HG03469 (cell line): ENCODE measurements at regions not wholly inside any gene's neighbourhood (a gene's known extent, or its start where the extent isn't known, plus 50 kb on each side); places are given as distances from the start of the nearest gene placed in this dataset.
A peak's percentile ranks its signal among the peaks of the same experiment; 100 is the strongest.

Experiments
- ATAC-seq: cut with Tn5 transposase; IDR thresholded peaks from one replicate; pipeline ENCODE4 v1.9.1; 2021; ENCODE audit warnings: mild to moderate bottlenecking, moderate library complexity, moderate number of reproducible peaks; ENCODE audit not compliant: unreplicated experiment

DNA sequence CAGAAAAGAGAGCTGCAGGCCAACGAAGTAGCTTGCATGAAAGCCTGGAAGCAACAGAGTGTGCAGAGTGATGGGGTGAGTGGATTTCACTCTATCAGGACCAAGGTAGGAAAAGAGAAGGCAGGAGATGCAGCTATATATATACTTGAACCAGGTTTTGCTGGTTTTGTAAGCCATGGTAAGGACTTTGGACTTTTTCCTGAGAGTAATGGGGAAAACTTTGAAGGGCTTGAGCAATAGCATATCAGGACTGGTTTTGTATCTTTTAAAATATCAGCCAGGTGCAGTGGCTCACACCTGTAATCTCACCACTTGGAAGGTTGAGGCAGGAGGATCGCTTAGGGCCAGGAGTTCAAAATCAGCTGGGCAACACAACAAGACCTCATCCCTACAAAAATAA lies 120.6 kb upstream of the NRP1 start:
- ATAC-seq, result no peak

DNA sequence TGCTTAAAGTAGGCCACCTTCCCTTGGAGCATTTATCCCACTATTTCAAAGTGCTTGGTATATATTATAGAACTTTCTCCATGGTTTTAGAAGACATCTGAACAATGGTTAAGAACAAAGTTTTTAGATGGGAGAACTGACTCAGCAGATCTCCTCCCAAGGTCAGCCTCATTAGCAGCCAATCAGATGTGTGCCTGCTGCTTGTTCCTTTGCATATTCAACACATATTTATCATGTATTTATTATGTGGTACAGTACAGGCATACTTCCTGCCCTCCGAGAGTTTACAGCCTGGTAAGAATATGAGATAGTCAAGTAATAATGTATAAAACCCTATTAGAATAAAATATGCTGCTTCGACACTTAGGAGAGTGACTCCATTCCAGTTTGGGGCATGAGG lies 120.1 kb upstream of the NRP1 start:
- ATAC-seq, result no peak

DNA sequence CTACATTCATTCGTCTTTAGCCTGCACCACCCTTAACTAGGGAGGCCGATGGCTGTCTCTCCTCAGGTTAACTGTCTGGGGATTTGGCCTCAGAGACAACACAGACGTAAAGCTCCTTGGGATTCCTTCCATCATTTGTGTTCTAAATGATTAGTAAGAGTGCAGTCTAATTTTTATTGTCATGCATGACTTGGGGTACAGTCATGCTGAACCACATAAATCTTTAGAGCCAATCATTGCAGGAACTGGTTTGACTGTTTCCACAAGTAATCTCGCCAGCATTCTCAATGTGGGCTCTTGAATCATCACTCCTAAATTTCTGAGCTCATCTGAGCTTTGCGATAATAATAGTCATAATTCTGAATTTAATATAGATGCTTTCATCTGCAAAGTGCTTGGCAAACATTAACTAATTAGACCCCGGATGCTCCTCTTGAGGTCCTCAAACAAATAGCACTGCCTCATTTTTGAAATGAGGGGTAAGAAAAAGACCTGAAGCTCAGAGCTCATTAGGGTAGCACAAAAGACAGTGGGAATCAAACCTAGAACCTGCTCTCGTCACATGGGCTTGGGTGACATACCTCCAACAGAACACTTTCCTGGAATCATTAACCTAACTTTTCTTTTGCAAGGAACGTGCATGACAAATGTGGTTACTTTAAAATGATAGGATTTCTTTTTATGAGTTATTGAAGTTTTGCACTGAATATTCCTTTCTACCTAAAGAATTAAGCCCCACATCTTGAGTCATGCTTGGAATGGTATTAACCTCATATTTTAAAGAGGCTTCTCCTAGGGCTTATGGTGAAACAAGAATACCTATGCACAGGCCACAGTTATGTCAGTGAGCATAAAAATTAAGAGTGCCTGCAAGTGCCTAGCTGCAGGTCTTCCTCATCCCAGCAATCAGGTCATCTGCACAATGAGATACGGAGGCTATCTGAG lies 118.9 kb upstream of the NRP1 start:
- no peak for ATAC-seq

DNA sequence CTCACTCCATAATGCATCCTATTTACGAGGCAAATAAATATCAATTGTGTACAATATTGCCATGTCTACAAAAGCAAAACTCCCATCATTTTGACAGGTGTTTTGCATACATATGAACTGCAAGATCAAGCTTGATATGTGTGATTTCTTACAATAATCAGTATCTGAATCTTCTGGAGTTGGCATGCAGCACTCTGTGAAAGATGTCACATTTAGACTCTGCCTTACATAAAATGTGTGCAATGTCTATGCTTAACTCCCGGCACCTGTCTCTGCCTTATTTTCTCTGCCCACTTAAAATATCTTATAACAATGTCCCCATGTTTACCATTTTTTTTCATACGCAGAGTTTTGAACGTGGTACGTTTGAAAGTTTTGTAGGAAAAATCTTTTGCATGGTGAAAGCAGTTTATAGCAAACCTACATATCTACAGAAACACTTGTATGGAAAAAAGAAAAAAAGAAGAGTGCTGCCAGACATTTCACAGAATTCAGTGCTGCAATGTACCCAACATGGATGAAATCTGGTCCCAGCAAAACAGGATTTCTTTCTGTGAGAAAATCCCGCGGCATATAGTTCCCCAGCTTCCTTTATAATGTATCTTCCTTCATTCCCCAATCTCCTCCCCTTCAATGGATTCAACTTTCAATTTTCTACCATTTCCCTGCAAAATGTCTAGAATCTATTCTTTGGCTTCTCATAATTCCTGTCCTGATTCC lies 114.1 kb upstream of the NRP1 start:
- ATAC-seq, result no peak

DNA sequence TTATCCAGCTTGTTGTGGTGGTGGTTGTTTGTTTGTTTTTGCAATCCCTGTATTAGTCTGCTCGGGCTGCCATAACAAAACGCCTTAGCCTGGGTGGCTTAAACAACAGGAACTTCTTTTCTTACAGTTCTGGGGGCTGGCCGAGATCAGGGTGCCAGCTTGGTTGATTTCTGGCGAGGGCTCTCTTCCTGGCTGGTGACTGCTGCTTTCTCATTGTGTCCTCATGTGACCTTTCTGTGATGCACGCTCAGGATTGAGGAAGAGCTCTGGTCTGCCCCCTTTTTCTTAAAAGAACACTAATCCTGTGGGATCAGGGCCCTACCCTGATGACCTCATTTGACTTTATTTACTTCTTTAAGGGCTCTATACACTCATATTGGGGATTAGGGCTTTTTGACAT lies 107.1 kb upstream of the NRP1 start:
- no peak for ATAC-seq

DNA sequence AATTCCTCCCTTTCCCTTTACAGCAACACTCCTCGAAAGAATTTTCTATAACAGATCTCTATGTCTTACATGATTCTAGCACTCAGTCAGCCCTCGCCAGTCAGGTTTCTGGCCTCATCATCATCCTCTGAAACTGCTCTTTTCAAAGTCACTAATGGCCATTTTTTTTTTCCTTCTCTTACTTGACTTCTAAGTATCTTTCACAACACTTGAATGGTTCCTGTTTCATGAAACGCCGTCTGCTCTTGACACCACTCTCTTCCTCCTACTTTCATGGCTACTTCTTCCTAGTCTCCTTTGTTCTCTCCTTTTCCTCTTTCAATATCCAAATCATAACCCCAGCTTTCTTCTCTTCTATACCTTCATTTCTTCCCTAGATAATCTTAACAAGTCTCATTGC lies 100.5 kb upstream of the NRP1 start:
- ATAC-seq, result no peak

DNA sequence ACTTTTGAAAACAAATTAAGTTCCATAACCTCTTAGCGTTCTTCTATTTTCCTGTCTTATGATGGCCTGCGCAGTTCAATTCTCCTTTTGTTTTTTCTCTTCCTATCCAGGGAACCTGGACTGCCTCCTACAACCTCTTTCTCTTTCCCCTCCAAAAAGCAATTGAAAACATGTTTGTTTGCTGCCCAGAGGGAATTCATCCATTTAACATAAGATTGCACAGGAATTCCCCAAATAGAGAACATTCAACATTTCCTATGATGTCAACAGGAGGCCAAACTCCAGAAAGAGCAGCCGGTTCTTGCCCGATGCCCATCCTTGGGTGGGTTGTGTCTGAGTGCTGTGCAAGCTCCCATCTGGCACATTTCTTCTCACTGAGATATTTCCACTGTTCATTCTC lies 94.2 kb upstream of the NRP1 start:
- ATAC-seq, result no peak

DNA sequence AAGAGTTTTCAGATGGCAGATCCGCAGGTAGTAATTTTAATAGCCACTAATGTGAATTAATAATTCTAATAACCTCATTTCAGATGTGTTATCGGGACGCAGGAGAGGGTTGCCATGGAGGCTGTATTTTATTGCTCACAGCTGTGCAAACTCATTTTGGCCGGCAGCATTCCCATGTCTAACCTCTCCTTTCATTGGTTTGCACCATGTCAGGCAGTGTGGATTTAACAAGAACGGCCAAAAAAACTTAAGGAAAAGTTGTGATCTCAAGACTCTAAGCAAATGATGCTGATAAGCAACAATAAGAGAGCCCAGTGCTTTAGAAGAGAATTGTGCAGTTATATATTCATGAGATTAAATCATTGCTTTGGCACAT lies 88.7 kb upstream of the NRP1 start:
- no peak for ATAC-seq

DNA sequence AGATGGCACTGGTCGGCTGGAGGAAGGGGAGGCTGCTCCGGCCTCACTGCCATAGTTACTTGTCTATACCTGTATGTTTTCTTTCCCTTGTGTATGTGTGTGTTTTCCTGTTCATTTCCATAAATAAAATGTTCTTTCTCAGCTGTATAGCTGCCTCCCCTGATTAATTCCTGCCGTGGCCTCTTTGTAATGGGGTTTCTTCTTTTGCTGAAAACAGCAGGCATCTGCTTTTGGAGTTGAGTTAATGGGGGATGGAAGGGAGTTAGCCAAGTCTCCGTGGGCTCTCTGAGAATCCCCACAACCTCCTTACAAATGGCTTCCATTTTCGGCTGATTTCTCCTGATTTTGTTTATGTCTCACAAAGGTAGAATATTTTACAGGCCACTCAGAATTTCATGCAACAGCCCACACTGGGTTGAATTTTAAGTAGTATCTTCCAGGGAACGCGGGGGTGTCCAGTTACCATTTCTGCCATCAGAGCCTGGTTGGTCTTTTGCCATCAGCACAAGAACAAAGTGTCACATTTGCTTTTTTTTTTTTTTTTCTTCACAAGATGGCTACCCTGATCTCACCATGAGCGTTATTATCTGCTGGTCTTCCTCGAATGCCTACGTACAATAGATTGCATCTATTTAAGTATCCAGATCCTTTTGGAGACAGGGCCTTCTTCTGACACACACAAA lies 88.1 kb upstream of the NRP1 start:
- ATAC-seq, result no peak

DNA sequence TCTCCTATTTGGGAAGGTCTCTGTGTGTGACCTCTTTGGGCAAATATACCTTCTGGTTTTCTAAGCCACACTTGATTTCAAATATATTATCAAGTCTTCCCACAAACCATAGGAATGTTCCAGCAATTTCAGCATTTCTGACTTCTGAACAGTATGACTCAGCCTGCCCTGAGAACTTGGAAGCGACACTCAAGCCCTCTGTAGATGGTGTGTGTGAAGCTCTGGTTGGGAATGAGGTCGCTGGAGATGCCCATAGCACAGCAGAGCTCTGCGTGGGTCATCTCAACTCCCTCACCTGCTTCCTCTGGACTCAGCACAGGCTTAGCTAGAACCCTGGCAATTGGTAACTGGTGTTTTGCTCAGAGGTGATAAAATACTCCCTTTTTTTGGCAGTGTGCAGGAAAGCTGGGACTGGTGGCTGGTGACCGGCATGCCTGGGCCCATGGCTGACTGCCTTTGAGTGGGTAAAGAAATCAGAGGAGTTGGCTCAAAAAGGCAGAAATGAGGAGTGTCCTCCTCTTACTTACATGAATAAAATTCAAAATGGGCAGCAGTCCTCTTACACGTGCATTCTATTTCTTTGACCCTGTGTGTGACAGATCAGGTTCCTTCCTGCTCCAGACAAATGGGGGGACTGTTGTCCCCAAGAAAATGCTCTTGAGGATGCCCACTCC lies 87.5 kb upstream of the NRP1 start:
- no peak for ATAC-seq

DNA sequence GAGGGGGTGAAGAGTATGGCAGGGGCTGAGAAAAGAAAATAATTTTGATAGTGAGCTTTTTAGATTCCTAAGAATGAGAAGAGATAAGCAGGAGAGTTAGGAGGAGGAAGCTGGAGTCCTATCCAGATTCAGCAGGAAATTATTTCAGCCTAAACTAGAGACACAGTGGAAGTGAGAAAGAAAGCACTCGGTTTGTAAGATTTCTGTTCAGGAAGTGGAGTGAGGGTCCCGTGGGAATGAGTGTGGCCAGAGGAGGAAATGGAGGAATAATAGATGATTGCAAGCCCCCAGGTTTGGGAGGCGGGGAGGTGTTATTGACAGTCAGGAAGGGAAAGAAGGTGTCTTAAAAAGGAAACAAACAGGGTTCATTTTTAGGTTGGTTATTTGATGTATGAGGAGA lies 84.8 kb upstream of the NRP1 start:
- ATAC-seq, result no peak

DNA sequence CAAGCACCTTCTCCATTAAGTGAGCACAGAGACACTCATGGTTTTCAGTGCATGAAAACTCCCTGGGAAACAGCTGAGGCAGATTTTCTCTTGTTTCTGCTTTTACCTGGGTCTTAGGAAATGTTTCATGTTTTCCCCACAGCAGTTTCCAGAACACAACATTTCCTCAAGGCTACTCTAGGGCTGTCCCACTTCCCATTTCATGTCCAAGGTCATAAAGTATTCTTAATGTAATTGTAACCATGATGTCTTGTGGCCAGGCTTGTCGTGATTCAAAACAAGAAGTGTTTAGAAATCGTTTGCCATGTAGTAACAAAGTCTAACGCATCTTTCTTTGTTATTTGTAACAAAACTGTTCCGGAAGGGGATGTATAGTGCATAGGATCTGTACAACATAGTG lies 83.8 kb upstream of the NRP1 start:
- ATAC-seq, result no peak

DNA sequence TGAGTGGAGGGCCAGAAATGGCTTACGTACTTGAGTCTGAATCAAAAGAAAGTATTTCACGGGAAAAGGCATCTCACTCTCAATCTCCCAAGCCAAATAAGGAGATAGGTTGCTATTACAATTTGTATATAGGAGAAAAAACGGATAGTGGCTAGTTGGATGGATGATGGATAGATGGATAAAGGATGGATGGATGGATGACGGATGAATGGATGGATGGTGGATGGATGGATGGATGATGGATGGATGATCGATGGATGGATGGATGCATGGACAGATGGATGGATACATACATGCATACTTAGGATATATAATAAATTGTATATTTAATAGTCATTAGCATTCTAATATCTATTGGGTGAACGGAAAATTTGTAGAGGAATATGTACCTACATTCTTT lies 82.2 kb upstream of the NRP1 start:
- ATAC-seq, result no peak

DNA sequence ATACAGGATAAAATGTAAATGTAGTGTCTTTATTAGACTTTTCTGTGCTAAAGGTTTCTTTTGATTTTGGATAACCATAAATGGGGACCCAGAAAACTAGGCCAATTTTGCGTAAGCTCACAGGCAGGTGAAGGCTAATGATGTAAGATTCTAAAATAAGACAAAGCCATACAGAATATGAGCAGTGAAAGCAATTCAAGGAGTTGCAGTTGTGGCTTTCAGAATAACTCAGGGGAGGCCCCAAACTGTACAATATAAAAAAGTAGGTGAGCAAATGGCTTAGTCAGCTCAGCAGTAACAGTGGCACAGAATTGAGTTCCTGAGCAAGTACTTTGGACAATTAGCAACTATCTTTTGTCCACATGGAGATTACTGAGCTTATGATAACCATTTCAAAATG lies 81.7 kb upstream of the NRP1 start:
- peak; percentile 54 for ATAC-seq

DNA sequence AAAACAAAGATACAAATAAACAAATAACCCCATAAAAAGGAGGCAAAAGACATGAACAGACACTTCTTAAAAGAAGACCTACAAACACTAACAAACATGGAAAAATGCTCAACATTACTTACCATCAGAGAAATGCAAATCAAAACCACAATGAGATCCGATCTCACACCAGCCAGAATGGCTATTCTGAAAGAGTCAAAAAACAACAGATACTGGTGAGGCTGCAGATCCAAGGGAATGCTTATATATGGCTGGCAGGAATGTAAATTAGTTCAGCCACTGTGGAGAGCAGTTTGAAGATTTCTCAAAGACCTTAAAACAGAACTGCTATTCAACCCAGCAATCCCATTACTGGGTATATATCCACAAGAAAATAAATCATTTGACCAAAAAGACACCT lies 80.4 kb upstream of the NRP1 start:
- no peak for ATAC-seq

DNA sequence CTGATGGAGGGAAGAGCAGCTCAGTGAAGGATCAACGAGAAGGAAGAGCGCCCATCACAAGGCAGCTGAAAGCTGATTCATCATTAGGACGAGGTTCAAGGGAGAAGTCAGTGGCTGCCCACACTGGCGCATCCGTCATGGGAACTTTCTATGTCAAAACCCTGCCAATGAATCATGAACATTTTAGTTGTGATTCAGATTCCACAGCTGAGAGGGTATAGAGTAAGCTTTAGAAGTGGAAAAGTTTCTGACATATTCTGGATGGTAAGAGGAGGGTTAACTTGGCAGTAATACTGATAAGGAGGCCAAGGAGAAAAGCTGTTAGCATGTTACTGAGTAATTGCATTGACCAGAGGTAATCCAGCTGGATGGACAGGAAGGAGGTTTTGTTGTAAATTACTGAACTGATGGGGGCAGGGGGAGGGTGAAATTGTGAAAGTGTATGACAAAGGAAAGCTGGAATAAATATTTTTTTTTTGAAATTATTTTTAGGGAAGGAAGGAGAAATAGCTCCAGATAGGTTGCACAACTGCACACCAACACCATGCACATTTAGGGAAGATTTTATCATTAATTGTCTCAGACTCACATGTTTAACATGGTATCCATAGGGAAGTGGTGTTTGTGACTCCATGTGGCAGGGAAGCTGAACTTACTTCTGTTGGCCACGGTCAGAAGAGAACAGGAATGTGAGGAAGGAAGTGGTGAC lies 78.3 kb upstream of the NRP1 start:
- no peak for ATAC-seq

DNA sequence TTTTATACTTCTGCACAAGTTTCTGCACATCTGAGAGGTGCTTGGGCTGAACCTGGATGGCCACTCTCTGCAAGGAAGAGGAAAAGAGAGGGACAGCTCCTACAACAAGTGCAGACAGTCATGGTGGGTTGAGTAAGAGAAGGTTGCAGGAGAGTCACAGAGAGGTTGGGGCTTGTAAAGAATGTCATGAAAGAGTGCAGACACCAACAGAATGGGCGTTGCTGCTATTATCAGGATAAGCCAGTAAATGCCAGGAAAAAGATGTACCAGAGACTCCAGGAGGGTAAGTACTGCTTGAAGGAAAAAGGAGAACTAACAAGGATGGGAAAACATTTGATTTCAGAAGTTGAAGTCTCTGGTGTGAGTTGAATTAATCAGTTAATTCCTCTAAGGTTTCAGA lies 77.8 kb upstream of the NRP1 start:
- ATAC-seq, result no peak

DNA sequence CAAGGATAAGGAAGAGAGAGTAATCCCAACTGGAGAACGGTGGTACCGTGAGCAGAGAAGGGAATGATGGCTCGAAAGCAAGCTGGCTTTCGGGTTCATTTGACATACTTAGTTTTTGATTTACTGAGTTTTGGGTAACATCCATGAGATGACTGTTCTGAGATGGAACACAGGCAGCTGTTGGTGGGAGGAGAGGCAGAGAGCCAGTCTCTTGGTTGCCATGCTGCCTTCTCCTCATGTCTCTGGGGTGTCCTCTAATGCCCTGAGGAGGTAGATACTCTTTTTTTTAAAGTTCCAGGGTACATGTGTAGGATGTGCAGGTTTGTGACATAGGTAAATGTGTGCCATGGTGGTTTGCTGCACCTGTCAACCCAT lies 76.4 kb upstream of the NRP1 start:
- ATAC-seq, result no peak

DNA sequence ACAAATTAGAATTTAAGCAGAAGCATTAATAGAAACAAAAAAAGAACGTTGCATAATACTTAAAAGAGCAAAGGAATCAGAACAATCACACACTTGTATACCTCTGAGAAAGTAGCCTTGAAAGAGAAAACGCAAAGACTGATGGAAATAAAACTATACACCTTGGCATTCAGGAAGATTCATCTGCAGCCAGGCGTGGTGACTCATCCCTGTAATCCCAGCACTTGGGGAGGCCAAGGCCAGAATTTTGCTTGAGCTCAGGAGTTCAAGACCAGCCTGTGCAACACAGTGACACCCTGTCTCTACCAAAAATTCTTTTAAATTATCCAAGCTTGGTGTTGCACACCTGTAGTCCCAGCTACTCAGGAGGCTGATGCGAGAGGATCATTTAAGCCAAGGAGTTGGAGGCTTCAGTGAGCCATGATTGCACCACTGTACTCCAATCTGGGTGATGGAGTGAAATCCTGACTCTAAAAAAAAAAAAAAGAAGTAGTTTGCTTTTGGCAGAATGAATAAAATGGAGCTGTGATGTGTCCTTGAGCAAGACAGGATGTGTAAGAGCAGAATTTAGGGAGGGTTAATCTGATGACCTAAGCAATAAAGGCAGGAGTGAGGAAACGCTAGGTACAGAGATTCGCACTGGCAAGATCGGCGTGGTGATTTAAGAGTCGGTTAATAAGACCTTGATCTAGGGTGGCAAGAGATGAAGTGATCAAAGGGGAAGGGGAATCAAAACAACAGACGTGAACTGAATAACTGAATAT lies 75.8 kb upstream of the NRP1 start:
- ATAC-seq, result no peak

DNA sequence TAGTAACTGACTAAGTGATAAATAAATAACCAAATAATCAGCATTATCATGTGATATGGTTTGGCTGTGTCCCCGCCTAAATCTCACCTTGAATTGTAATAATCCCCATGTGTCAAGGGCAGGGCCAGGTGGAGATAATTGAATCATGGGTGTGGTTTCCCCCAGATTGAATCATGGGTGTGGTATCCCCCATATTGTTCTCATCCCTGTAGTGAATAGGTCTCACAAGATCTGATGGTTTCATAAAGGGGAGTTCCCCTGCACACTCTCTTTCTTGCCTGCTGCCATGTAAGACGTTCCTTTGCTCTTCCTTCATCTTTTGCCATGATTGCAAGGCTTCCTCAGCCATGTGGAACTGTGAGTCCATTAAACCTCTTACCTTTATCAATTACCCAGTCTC lies 72.1 kb upstream of the NRP1 start:
- ATAC-seq, result no peak
